SKM-1 treated with dmso at 0.1 percent for 144 hours (cell line): ENCODE measurements at regions not wholly inside any gene's neighbourhood (a gene's known extent, or its start where the extent isn't known, plus 50 kb on each side); places are given as distances from the start of the nearest gene placed in this dataset.
"Not testable (repeated sequence)": the region's sequence is repeated elsewhere in the genome, so short reads cannot be mapped to it uniquely, and the experiment has no call there.

ENCODE experiments used
- DNase-seq: peaks from one replicate; lab custom pipeline; 2025; ENCODE audit not compliant: unreplicated experiment; lab: John Stamatoyannopoulos, UW

GRCh38 chr6:141976994-141977393 is 155.7 kb upstream of the GJE1 start:
- DNase-seq: no peak

- not testable (repeated sequence) for DNase-seq
These were observed 162.8 kb upstream of the GJE1 start for GRCh38 chr6:141969768-141970415.

- DNase-seq: no peak
These were observed 163.5 kb upstream of the GJE1 start for GRCh38 chr6:141969201-141969600.

DNA sequence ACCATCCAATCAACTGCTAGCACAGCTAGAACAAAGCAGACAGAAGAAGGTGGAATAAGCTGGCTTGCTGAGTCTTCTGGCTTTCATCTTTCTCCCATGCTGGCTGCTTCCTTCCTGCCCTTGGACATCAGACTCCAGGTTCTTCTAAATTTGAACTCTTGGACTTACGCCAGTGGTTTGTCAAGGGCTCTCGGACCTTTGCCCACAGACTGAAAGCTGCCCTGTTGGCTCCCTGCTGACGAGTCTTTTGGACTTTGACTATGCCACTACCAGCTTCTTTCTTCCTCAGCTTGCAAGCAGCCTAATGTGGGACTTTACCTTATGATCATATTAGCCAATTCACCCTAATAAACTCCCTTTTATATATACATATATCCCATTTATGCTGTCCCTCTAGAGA is 164.1 kb upstream of the GJE1 start:
- DNase-seq: no peak

GRCh38 chr6:141965016-141965545 is 167.6 kb upstream of the GJE1 start:
- DNase-seq: no peak

- no peak for DNase-seq
These were observed 169.0 kb upstream of the GJE1 start for GRCh38 chr6:141963543-141964295.

DNA sequence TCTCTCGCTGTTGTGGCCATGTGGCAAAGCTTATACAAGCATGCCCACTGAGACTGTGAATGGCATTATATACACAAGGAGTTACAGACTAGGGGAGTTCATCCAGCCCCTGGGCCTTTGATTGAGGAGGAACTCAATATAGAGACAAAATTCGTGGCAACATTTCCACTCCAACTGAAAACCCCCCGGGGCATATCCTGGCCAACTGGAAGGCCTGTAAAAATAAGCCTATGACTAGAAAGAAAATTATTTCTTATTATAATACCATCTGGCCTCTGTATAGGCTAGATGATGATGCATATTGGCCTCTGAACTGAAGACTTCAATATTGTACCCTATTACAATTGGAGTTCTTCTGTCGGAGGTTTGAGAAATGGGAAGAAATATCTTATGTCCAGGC is 175.5 kb upstream of the GJE1 start:
- DNase-seq: no peak

DNA sequence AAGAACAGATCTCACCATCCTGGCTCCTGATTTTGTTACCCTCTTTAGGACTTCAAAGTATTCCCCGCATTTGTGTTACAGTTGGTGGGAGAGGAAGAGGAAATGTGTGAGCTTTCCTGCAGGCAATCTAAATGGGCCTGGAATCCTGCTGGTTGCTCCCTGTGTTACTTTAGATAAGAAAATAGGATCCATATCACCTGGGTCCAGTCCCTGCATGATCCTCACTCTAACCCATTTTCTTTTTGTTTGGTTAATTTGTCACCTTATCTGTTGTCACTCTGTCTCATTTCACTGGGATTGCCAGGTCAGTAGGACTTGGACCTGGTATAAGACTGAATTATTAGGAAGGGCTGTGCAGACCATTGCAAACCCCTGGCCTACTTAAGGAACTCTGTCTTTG is 175.9 kb upstream of the GJE1 start:
- DNase-seq: no peak

GRCh38 chr6:141956046-141956761 is 176.5 kb upstream of the GJE1 start:
- no peak for DNase-seq

DNA sequence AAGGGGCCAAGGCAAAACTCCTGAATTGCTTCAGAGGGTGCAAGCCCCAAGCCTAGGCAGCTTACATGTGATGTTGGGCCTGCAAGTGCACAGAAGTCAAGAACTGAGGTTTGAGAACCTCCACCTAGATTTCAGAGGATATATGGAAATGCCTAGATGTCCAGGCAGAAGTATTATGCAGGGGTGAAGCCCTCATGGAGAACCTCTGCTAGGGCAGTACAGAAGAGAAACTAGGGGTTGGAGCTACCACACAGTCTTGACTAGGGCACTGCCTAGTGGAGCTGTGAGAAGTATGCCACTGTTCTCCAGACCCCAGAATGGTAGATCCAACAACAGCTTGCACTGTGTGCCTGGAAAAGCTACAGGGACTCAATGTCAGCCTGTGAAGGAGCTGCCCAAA is 179.7 kb upstream of the GJE1 start:
- DNase-seq: no peak

DNA sequence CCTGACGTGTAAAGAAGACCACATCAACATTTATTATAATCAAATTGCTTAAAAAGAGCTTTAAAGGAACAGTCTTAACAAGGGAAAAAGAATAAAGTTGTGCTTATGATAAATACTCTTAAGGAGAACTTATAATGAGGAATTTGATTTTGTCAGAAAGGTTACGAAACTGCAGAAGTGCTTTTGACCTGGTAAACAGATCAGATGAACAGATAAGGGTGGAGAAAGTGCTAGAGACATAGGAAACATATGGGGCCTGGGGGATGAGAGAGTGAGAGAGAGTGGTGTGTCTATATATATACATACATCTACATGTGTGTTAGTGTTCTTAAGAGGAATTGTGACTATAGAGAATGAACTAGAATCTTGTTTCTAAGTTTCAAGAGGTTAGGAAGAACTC is 186.2 kb upstream of the GJE1 start:
- no peak for DNase-seq

- DNase-seq: no peak
These were observed 194.1 kb upstream of the GJE1 start for GRCh38 chr6:141938664-141939063.

- DNase-seq: no peak
These were observed 200.0 kb upstream of the GJE1 start for GRCh38 chr6:141932685-141933084.

- not testable (repeated sequence) for DNase-seq
These were observed 206.4 kb upstream of the GJE1 start for GRCh38 chr6:141926200-141926900.

DNA sequence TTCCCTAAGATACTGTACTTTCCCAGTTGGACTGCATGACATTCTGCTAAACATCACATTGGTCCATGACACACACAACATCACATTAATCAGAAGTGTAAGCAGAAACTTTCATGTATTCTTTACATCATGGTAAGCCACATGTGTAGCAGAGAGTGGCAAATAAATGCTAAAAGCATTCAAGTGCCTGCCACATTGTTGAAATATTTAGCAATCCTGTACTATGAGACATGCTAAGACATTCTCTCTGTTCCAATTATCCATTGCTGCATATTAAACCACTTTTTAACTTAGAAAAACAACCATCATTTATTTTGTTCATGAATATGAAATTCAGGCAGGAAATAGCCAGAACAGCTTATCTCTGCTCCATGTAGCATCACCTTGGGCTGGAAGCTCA is 207.7 kb upstream of the GJE1 start:
- no peak for DNase-seq

- DNase-seq: no peak
These were observed 209.8 kb upstream of the GJE1 start for GRCh38 chr6:141922898-141923297.

DNA sequence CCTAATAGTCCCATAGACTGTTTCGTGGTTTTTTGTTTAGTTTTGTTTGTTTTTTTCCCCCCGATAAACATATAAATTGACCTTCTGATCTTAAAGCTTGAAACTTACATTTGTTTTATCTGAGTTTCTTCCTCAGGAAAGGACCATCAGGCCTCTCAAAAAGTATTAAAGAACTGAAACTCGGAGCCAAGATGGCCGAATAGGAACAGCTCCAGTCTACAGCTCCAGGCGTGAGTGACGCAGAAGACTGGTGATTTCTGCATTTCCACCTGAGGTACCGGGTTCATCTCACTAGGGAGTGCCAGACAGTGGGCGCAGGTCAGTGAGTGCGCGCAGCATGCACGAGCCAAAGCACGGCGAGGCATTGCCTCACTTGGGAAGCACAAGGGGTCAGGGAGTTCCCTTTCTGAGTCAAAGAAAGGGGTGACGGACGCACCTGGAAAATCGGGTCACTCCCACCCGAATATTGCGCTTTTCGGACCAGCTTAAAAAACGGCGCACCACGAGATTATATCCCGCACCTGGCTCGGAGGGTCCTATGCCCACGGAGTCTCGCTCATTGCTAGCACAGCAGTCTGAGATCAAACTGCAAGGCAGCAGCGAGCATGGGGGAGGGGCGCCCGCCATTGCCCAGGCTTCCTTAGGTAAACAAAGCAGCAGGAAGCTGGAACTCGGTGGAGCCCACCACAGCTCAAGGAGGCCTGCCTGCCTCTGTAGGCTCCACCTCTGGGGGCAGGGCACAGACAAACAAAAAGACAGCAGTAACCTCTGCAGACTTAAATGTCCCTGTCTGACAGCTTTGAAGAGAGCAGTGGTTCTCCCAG is 215.8 kb upstream of the GJE1 start:
- not testable (repeated sequence) for DNase-seq

DNA sequence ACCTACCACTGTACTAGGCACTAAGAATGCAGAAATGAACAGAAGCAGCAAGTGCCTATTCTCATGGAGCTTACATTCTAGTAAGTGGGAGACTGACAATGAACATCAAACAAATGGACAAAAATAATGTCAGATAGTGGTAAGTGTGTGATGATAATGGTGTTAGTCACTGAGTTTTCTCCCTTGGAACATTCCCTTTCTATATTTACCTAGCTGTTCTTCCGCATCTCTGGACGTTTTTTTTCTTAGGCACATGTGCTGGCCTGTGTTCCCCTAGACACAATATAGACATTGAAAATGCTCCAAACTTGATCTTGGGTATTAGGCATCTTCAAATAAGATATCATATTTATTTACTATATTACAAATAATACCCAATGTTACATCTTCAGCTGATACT is 218.1 kb upstream of the GJE1 start:
- DNase-seq: no peak

DNA sequence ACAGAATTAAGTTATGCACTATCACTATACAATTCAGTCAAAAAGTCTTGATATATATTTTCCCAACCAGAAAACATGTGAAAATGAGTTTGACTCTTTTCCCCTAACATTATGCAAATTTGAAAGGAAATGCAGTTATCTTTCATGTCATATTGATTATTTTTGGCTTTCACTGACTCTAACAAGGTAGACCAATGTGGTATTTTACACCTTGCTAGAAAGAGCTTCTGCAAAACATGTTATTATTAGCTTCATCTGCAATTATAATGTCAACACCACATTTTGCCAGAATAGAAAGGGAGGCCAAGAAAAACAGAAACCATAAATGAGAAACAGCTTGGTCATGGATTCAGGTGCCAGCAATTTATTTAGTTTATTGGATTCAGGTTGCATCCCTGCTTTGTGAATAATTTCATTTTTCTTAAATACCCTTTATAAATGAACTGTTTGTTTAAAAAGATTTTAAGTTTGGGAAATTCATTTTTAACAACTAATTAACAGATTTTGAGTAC is 226.1 kb upstream of the GJE1 start:
- DNase-seq: no peak

DNA sequence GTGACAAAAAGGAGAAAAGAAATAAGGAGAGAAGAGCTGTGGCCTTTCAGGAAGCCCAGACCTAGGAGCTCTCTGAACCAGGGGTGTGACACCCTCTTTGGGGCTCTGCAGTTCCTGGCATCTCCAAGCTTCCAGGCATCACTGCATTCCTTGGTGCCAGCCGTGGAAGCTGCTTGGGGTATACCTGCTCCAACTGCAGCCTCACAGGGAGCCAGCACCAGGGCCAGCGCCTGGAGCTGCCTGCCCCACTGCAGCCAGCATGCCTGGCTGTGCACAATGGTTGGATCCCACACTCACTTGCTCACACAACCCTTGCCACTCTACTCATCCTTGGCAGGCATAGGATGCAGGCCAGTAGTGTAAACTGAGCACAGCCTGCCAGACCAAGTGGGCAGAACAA is 242.1 kb upstream of the GJE1 start:
- DNase-seq: no peak
